GM21447 (cell line): ENCODE measurements at regions not wholly inside any gene's neighbourhood (a gene's known extent, or its start where the extent isn't known, plus 50 kb on each side); places are given as distances from the start of the nearest gene placed in this dataset.

ENCODE experiments used
- ATAC-seq: cut with Tn5 transposase; IDR thresholded peaks from one replicate; pipeline ENCODE4 v1.9.1; 2021; ENCODE audit not compliant: unreplicated experiment

- no peak for ATAC-seq
Observed at GRCh38 chr1:164479242-164479641, 79.7 kb upstream of the PBX1 start.

- no peak for ATAC-seq
Observed at GRCh38 chr1:164480285-164480907, 78.6 kb upstream of the PBX1 start.

DNA sequence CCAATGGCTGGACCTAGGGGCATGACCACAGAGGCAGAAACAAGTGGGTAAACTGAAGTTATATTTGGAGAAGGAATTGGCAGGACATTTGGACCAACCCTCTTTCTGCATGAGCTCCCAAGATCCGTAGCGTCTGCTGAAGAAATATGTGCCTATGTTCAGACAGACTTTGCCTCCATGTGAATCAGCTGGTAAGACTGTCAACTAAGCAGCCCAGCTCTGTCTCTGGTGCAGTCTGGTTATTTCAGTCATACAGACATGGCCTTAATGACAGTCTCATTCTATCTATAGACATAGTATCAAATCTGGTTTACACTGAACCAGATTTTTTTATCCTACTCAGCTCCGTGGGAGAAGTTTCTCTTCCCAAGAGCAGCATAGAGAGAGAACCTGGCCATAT is 63.1 kb upstream of the PBX1 start:
- ATAC-seq = no peak

DNA sequence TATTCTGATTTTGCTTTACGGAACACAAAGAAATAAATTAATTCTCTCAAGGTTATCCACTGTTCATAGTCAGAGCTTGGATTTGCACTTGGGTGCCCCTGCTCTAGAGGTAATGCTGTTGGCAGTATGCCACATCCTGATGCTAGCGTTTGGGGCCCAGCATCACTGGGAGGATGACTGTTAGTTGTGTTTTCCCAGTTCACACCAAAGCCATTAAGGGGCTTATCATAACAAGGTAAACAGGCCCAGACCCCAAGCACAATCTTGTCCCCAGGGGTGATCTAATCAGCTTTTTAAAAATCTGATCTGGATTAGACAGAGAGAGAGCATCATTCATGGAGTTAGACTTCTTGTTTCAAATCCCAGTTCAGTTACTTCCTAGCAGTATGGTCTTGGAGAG is 60.2 kb upstream of the PBX1 start:
- ATAC-seq = no peak

DNA sequence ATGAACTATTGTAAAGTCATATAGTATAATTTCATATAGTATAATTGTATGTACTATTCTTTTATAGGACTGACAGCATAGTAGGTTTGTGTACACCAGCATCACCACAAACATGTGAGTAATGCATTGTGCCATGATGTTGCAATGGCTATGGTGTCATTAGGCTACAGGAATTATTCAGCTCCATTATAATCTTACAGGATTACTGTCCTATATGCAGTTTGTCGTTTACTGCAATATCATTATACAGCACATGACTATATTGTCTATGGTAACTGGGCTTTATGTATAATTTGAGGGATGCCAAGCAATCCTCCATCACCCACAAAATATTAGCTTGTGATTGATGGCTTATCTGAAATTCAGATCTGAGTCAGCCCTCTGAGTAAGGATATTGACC is 54.2 kb upstream of the PBX1 start:
- ATAC-seq = no peak
